H9 (cell line): ENCODE measurements at regions not wholly inside any gene's neighbourhood (a gene's known extent, or its start where the extent isn't known, plus 50 kb on each side); places are given as distances from the start of the nearest gene placed in this dataset.
"Not testable (repeated sequence)": the region's sequence is repeated elsewhere in the genome, so short reads cannot be mapped to it uniquely, and the experiment has no call there.

ENCODE experiments used
- DNase-seq: peaks from one replicate; pipeline ENCODE4 v3.0.0-alpha.2; 2017
- H2AFZ ChIP-seq: one replicate; pipeline ENCODE4 v1.6.1; 2013; ENCODE audit warnings: mild to moderate bottlenecking, low read length, control low read depth, moderate library complexity
- H2AK5ac ChIP-seq: 2 replicates; pipeline ENCODE4 v1.6.1; 2013; ENCODE audit warnings: low read length, control low read depth, mixed read lengths; ENCODE audit not compliant: insufficient read length
- H2BK120ac ChIP-seq: one replicate; pipeline ENCODE4 v1.6.1; 2013; ENCODE audit warnings: low read depth, mild to moderate bottlenecking, low read length, control low read depth, inconsistent platforms; ENCODE audit not compliant: poor library complexity, severe bottlenecking
- H2BK12ac ChIP-seq: 2 replicates; pipeline ENCODE4 v1.6.1; 2013; ENCODE audit warnings: low read length, control low read depth, mixed read lengths, low read depth; ENCODE audit not compliant: insufficient read length
- H2BK15ac ChIP-seq: 2 replicates; pipeline ENCODE4 v1.6.1; 2013; ENCODE audit warnings: low read depth, low read length, control low read depth
- H2BK20ac ChIP-seq: one replicate; pipeline ENCODE4 v1.6.1; 2013; ENCODE audit warnings: low read depth, mild to moderate bottlenecking, low read length, control low read depth, inconsistent platforms; ENCODE audit not compliant: poor library complexity, severe bottlenecking
- H2BK5ac ChIP-seq: 2 replicates; pipeline ENCODE4 v1.6.1; 2013; ENCODE audit warnings: low read length, control low read depth, mixed read lengths; ENCODE audit not compliant: insufficient read length
- H3K14ac ChIP-seq: 2 replicates; pipeline ENCODE4 v1.6.1; 2013; ENCODE audit warnings: low read length, control low read depth; ENCODE audit not compliant: insufficient read depth
- H3K18ac ChIP-seq: 2 replicates; pipeline ENCODE4 v1.6.1; 2013; ENCODE audit warnings: low read depth, mild to moderate bottlenecking, mixed read lengths, low read length, control low read depth; ENCODE audit not compliant: insufficient read length
- H3K23ac ChIP-seq: 2 replicates; pipeline ENCODE4 v1.6.1; 2013; ENCODE audit warnings: low read length, control low read depth, mixed read lengths, low read depth; ENCODE audit not compliant: insufficient read length
- H3K23me2 ChIP-seq: 2 replicates; pipeline ENCODE4 v1.6.1; 2013; ENCODE audit warnings: low read depth, mild to moderate bottlenecking, mixed read lengths, low read length, control low read depth; ENCODE audit not compliant: insufficient read length, poor library complexity, severe bottlenecking
- H3K27ac ChIP-seq: 2 replicates; pipeline ENCODE4 v1.5.1; 2013; ENCODE audit warnings: low read length, control low read depth, mixed read lengths, low read depth; ENCODE audit not compliant: insufficient read length
- H3K27me3 ChIP-seq: 2 replicates; pipeline ENCODE4 v1.6.1; 2013; ENCODE audit warnings: low read length, control low read depth, inconsistent platforms; ENCODE audit not compliant: insufficient read depth
- H3K4ac ChIP-seq: 2 replicates; pipeline ENCODE4 v1.6.1; 2013; ENCODE audit warnings: low read depth, mild to moderate bottlenecking, control low read depth, inconsistent platforms, low read length, moderate library complexity
- H3K4me1 ChIP-seq: 2 replicates; pipeline ENCODE4 v1.6.1; 2013; ENCODE audit warnings: low read length, control low read depth, inconsistent platforms; ENCODE audit not compliant: insufficient read depth
- H3K4me2 ChIP-seq: 2 replicates; pipeline ENCODE4 v1.6.1; 2013; ENCODE audit warnings: low read length, control low read depth, mixed read lengths; ENCODE audit not compliant: insufficient read length, insufficient read depth
- H3K56ac ChIP-seq: 2 replicates; pipeline ENCODE4 v1.6.1; 2013; ENCODE audit warnings: low read depth, mild to moderate bottlenecking, mixed read lengths, low read length, control low read depth; ENCODE audit not compliant: insufficient read length
- H3K79me1 ChIP-seq: 2 replicates; pipeline ENCODE4 v1.6.1; 2013; ENCODE audit warnings: low read depth, mild to moderate bottlenecking, moderate library complexity, low read length, control low read depth, inconsistent platforms; ENCODE audit not compliant: insufficient read depth, poor library complexity, severe bottlenecking
- H3K79me2 ChIP-seq: 2 replicates; pipeline ENCODE4 v1.6.1; 2013; ENCODE audit warnings: low read length, control low read depth, inconsistent platforms; ENCODE audit not compliant: insufficient read depth
- H3K9ac ChIP-seq: 2 replicates; pipeline ENCODE4 v1.6.1; 2013; ENCODE audit warnings: low read length, control low read depth, mixed read lengths; ENCODE audit not compliant: insufficient read length; ENCODE audit errors: extremely low read depth
- H3K9me3 ChIP-seq: one replicate; pipeline ENCODE4 v1.6.1; 2013; ENCODE audit warnings: low read depth, low read length, inconsistent platforms; ENCODE audit not compliant: control insufficient read depth
- H3T11ph ChIP-seq: one replicate; pipeline ENCODE4 v1.6.1; 2013; ENCODE audit warnings: mild to moderate bottlenecking, low read length, control low read depth, inconsistent platforms
- H4K20me1 ChIP-seq: one replicate; pipeline ENCODE4 v1.6.1; 2013; ENCODE audit not compliant: control insufficient read depth, insufficient read length, insufficient read depth
- H4K5ac ChIP-seq: 2 replicates; pipeline ENCODE4 v1.6.1; 2013; ENCODE audit warnings: low read depth, mild to moderate bottlenecking, mixed read lengths, low read length, control low read depth; ENCODE audit not compliant: insufficient read length
- H4K8ac ChIP-seq: replicated peaks from 2 replicates; pipeline ENCODE4 v1.6.1; 2013; ENCODE audit warnings: low read length, control low read depth, mixed read lengths, low read depth; ENCODE audit not compliant: insufficient read length
- H4K91ac ChIP-seq: 2 replicates; pipeline ENCODE4 v1.6.1; 2013; ENCODE audit warnings: low read depth, mild to moderate bottlenecking, moderate library complexity, mixed read lengths, low read length, control low read depth; ENCODE audit not compliant: insufficient read length
- H3K27ac Mint-ChIP-seq, 3 experiments: 2 replicates in 2 of 3; 3 replicates in 1 of 3; pipeline ENCODE4 v1.8.0; 2020 to 2021; ENCODE audit warnings: mixed read lengths in 3 of 3, mild to moderate bottlenecking in 1 of 3, moderate library complexity in 1 of 3
- H3K27me3 Mint-ChIP-seq: 2 replicates; pipeline ENCODE4 v1.8.0; 2021; ENCODE audit warnings: low read depth, mild to moderate bottlenecking, moderate library complexity, mixed read lengths
- H3K36me3 Mint-ChIP-seq, 3 experiments: 2 replicates in 2 of 3; 3 replicates in 1 of 3; pipeline ENCODE4 v1.8.0; 2020 to 2021; ENCODE audit warnings: low read depth in 3 of 3, mixed read lengths in 3 of 3; ENCODE audit not compliant: insufficient read depth in 1 of 3
- H3K4me1 Mint-ChIP-seq, 2 experiments: 2 replicates each; pipeline ENCODE4 v1.8.0; 2020; ENCODE audit warnings: mixed read lengths in 2 of 2
- H3K4me3 Mint-ChIP-seq, 2 experiments: 2 replicates in 1 of 2; 3 replicates in 1 of 2; pipeline ENCODE4 v1.8.0; 2020 to 2021; ENCODE audit warnings: mild to moderate bottlenecking in 2 of 2, mixed read lengths in 2 of 2, moderate library complexity in 1 of 2
- H3K9me3 Mint-ChIP-seq, 2 experiments: 2 replicates in 1 of 2; 3 replicates in 1 of 2; pipeline ENCODE4 v1.8.0; 2020; ENCODE audit warnings: mild to moderate bottlenecking in 2 of 2, mixed read lengths in 2 of 2, moderate library complexity in 1 of 2
- WGBS: extraction: QIAGEN DNeasy Blood & Tissue Kit; methylation state at CpG from one replicate; pipeline ENCODE4 v1.1.7; 2013; ENCODE audit warnings: missing lambda C conversion rate, low lambda C conversion rate, mixed read lengths; ENCODE audit not compliant: insufficient read length; ENCODE audit errors: extremely low coverage; 5-methylcytosine and 5-hydroxymethylcytosine counted together

DNA sequence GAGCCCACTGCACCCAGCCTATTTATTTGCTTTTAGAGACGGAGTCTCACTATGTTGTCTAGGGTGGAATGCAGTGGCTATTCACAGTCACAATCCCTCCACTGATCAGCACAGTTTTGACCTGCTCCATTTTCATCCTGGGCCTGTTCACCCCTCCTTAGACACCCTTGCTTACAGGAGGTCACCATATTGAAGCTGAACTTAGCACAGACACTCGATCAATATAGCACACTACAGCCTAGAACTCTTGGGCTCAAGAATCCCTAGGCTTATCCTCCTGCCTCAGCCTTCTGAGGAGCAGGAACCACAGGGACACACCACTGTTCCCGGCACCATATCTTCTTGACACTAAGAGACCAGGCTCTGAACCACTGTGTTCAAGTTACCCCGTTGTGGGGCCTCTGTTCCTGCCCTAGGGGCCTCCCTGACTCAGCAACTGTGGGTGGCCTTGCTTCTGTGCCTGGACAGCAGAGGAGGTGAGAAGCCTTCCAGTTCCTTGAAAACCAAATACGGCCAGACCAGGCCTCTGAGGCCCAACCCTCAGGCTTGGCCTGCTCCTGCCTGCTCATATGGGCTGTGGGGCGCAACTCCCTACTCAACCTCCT lies 445.8 kb downstream of the GOLGA6L6 start:
- not testable (repeated sequence) for H3K4me2 ChIP-seq, H3K27me3 ChIP-seq, H3K56ac ChIP-seq, H3K4me1 Mint-ChIP-seq, H3K27ac Mint-ChIP-seq, H3K4me1 ChIP-seq, H3K9me3 ChIP-seq, H3K4me3 Mint-ChIP-seq, H3K4ac ChIP-seq, H2BK15ac ChIP-seq, H2AK5ac ChIP-seq, H3K9me3 Mint-ChIP-seq, H3K23ac ChIP-seq, H4K91ac ChIP-seq, H2BK5ac ChIP-seq, H2BK12ac ChIP-seq, H3K9ac ChIP-seq, H3T11ph ChIP-seq, H3K79me2 ChIP-seq, H2BK120ac ChIP-seq, H4K8ac ChIP-seq, H4K20me1 ChIP-seq, H3K27ac ChIP-seq, H3K27me3 Mint-ChIP-seq, H2AFZ ChIP-seq, H2BK20ac ChIP-seq, DNase-seq, H3K36me3 Mint-ChIP-seq, H3K23me2 ChIP-seq, H3K79me1 ChIP-seq, H3K18ac ChIP-seq, H3K14ac ChIP-seq, H4K5ac ChIP-seq
- WGBS: no CpG with 5 or more reads among the region's 6 CpGs

DNA sequence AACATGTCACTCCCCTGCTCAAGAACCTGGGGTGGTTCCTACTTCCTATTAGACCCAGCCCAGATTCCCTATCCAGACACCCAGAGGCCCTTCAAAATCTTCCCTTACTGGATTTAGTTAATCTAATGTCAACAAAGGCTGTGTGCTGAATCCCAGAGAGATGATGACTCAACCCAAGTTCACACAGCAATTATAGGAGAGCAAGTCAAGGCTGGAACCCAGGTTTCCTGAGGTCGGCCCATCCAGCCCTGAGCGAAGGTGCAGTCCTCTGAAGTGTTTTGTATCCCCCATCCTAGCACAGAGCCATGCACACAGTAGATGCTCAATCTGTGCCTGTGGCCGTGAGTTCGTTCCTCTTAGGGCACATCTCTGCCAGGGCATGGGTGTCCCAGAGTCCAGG lies 452.1 kb downstream of the GOLGA6L6 start:
- not testable (repeated sequence) for H4K5ac ChIP-seq, H3K27me3 ChIP-seq, H3K27me3 Mint-ChIP-seq, H2AFZ ChIP-seq, H2BK12ac ChIP-seq, H3K23me2 ChIP-seq, H2BK5ac ChIP-seq, H3K9ac ChIP-seq, H3K4me2 ChIP-seq, H2BK15ac ChIP-seq, H3K4ac ChIP-seq, H3K79me1 ChIP-seq, H3K36me3 Mint-ChIP-seq, H2BK20ac ChIP-seq, H4K91ac ChIP-seq, H3K27ac Mint-ChIP-seq, H3K56ac ChIP-seq, H3K27ac ChIP-seq, H3K23ac ChIP-seq, H3K14ac ChIP-seq, H3K18ac ChIP-seq, H2AK5ac ChIP-seq, H4K20me1 ChIP-seq, H3T11ph ChIP-seq, H3K4me1 Mint-ChIP-seq, DNase-seq, H3K4me3 Mint-ChIP-seq, H2BK120ac ChIP-seq, H3K4me1 ChIP-seq, H3K9me3 ChIP-seq, H3K79me2 ChIP-seq, H4K8ac ChIP-seq, H3K9me3 Mint-ChIP-seq
- WGBS: no CpG with 5 or more reads among the region's 4 CpGs
